OCI-M1 (cell line): ENCODE measurements at regions not wholly inside any gene's neighbourhood (a gene's known extent, or its start where the extent isn't known, plus 50 kb on each side); places are given as distances from the start of the nearest gene placed in this dataset.

Experiments used
- DNase-seq: peaks from one replicate; lab custom pipeline; 2025; lab: John Stamatoyannopoulos, UW

GRCh38 chr18:79579807-79580497 lies 99.7 kb upstream of the CTDP1 start:
- DNase-seq, result no peak

GRCh38 chr18:79580498-79581171 lies 99.0 kb upstream of the CTDP1 start:
- DNase-seq, result no peak

GRCh38 chr18:79581406-79581805 lies 98.2 kb upstream of the CTDP1 start:
- DNase-seq, result no peak

- DNase-seq, result no peak
Observed at GRCh38 chr18:79581911-79582310, 97.7 kb upstream of the CTDP1 start.

- no peak for DNase-seq
Observed at GRCh38 chr18:79582978-79583377, 96.6 kb upstream of the CTDP1 start.

- no peak for DNase-seq
Observed at GRCh38 chr18:79583426-79583825, 96.2 kb upstream of the CTDP1 start.

- no peak for DNase-seq
Observed at GRCh38 chr18:79583984-79584401, 95.6 kb upstream of the CTDP1 start.

GRCh38 chr18:79584491-79585394 lies 94.9 kb upstream of the CTDP1 start:
- no peak for DNase-seq

- DNase-seq, result peak; percentile 3
Observed at GRCh38 chr18:79585395-79586370, 93.9 kb upstream of the CTDP1 start.

GRCh38 chr18:79586436-79587225 lies 93.0 kb upstream of the CTDP1 start:
- DNase-seq, result no peak

GRCh38 chr18:79587226-79587741 lies 92.3 kb upstream of the CTDP1 start:
- DNase-seq, result no peak

- DNase-seq, result no peak
Observed at GRCh38 chr18:79587779-79588635, 91.6 kb upstream of the CTDP1 start.

GRCh38 chr18:79588636-79589481 lies 90.7 kb upstream of the CTDP1 start:
- no peak for DNase-seq

GRCh38 chr18:79589601-79590091 lies 90.0 kb upstream of the CTDP1 start:
- no peak for DNase-seq

GRCh38 chr18:79590191-79591031 lies 89.2 kb upstream of the CTDP1 start:
- no peak for DNase-seq

GRCh38 chr18:79591032-79591308 lies 88.6 kb upstream of the CTDP1 start:
- DNase-seq, result no peak

- peak; percentile 33 for DNase-seq
Observed at GRCh38 chr18:79592684-79593083, 86.9 kb upstream of the CTDP1 start.
